Neural progenitor cell (in vitro differentiated cells): ENCODE measurements at regions not wholly inside any gene's neighbourhood (a gene's known extent, or its start where the extent isn't known, plus 50 kb on each side); places are given as distances from the start of the nearest gene placed in this dataset.
"Not testable (repeated sequence)": the region's sequence is repeated elsewhere in the genome, so short reads cannot be mapped to it uniquely, and the experiment has no call there.

ENCODE experiments used
- DNase-seq: peaks from one replicate; pipeline ENCODE4 v3.0.0-alpha.2; 2016; ENCODE audit warnings: low spot score
- H2AFZ ChIP-seq: fragments of 200-600 bp; sonication (generic); replicated peaks from 2 replicates; pipeline ENCODE4 v1.6.1; 2016; ENCODE audit warnings: antibody characterized with exemption
- H3F3A ChIP-seq: fragments of 200-600 bp; sonication (generic); 2 replicates; pipeline ENCODE4 v1.6.1; 2016; ENCODE audit warnings: antibody characterized with exemption, low read depth
- H3K27ac ChIP-seq: fragments of 200-600 bp; sonication (generic); 2 replicates; pipeline ENCODE4 v1.5.1; 2016; ENCODE audit warnings: mild to moderate bottlenecking
- H3K27me3 ChIP-seq: fragments of 200-600 bp; sonication (generic); 2 replicates; pipeline ENCODE4 v1.6.1; 2016; ENCODE audit warnings: mild to moderate bottlenecking, moderate library complexity
- H3K36me3 ChIP-seq: fragments of 200-600 bp; sonication (generic); 2 replicates; pipeline ENCODE4 v1.5.1; 2016
- H3K4me1 ChIP-seq: fragments of 200-600 bp; sonication (generic); 2 replicates; pipeline ENCODE4 v1.6.1; 2016; ENCODE audit warnings: mixed run types
- H3K4me2 ChIP-seq: fragments of 200-600 bp; sonication (generic); 2 replicates; pipeline ENCODE4 v1.6.1; 2016
- H3K4me3 ChIP-seq: fragments of 200-600 bp; sonication (generic); 2 replicates; pipeline ENCODE4 v1.5.1; 2016
- H3K79me2 ChIP-seq: fragments of 200-600 bp; sonication (generic); 2 replicates; pipeline ENCODE4 v1.6.1; 2016; ENCODE audit warnings: low read depth
- H3K9ac ChIP-seq: fragments of 200-600 bp; sonication (generic); 2 replicates; pipeline ENCODE4 v1.6.1; 2016
- H3K9me3 ChIP-seq: fragments of 200-600 bp; sonication (generic); 2 replicates; pipeline ENCODE4 v1.5.1; 2016; ENCODE audit warnings: low read depth
- H4K20me1 ChIP-seq: fragments of 200-600 bp; sonication (generic); 2 replicates; pipeline ENCODE4 v1.6.1; 2016; ENCODE audit warnings: low read depth
- H3K27ac Mint-ChIP-seq: 3 replicates; pipeline ENCODE4 v1.8.0; 2021; ENCODE audit warnings: mixed read lengths
- H3K27me3 Mint-ChIP-seq: 2 replicates; pipeline ENCODE4 v1.8.0; 2022; ENCODE audit warnings: low read depth, mild to moderate bottlenecking, inconsistent platforms, moderate library complexity, mixed read lengths; ENCODE audit not compliant: insufficient read depth
- H3K36me3 Mint-ChIP-seq: 3 replicates; pipeline ENCODE4 v1.8.0; 2021; ENCODE audit warnings: mixed read lengths
- H3K4me1 Mint-ChIP-seq: 3 replicates; pipeline ENCODE4 v1.8.0; 2021; ENCODE audit warnings: mixed read lengths
- H3K4me3 Mint-ChIP-seq: 3 replicates; pipeline ENCODE4 v1.8.0; 2021; ENCODE audit warnings: mild to moderate bottlenecking, moderate library complexity, mixed read lengths
- H3K9me3 Mint-ChIP-seq: 3 replicates; pipeline ENCODE4 v1.8.0; 2020; ENCODE audit warnings: mixed read lengths

DNA sequence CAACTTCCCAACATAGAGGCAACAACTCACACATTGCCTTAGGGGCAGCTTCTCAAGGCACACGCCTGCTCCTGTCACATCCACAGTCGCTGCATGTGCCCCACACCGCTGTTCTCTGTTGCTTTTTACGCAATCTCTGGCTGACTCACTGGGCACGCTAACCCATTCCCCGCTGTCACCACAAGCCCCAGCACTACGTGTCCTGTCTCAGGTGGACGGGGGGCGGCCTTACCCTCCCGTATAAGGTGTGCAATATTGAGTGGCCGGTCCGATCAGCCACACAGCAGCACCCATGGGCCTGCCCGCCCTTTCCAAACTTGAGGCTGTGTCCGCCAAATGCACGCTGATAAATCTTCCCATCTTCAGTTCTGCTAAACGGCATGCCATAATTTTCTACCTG is 75.5 kb upstream of the TNK2 start:
- H3K9ac ChIP-seq, H3K4me3 Mint-ChIP-seq, H3K4me3 ChIP-seq, H3K4me1 Mint-ChIP-seq, H3K9me3 Mint-ChIP-seq, H3K36me3 ChIP-seq, H3K27me3 Mint-ChIP-seq, H3K27ac ChIP-seq, DNase-seq, H3K9me3 ChIP-seq, H3F3A ChIP-seq, H2AFZ ChIP-seq, H3K4me1 ChIP-seq, H4K20me1 ChIP-seq, H3K27ac Mint-ChIP-seq, H3K36me3 Mint-ChIP-seq, H3K27me3 ChIP-seq, H3K4me2 ChIP-seq: not testable (repeated sequence)
- H3K79me2 ChIP-seq: peaks cover 17% of the 10 kb centered on the region

DNA sequence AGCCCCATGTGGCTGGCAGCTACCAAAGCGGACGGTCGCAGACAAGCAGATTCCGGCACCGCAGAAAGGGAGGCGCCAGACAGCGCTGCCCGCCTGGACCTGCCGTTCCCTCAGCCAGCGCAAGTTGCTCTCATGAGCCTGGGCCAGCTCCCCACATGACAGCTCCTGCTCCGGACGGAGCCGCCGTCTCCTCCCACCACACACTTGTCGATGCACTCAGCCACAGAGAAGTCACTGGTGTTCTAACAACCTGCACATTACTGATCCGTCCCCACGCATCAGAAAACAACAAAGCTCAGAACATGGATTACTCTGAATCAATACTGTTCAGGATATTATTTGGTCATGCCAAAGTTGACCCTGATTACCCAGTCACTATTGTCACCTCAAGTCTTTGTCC is 74.4 kb upstream of the TNK2 start:
- not testable (repeated sequence) for H3K4me3 Mint-ChIP-seq, H3K27ac ChIP-seq, H3K4me2 ChIP-seq, H3K79me2 ChIP-seq, H2AFZ ChIP-seq, DNase-seq, H3F3A ChIP-seq, H4K20me1 ChIP-seq, H3K27me3 ChIP-seq, H3K9ac ChIP-seq, H3K36me3 ChIP-seq, H3K4me1 ChIP-seq, H3K4me1 Mint-ChIP-seq, H3K9me3 ChIP-seq, H3K27me3 Mint-ChIP-seq, H3K27ac Mint-ChIP-seq, H3K9me3 Mint-ChIP-seq, H3K4me3 ChIP-seq, H3K36me3 Mint-ChIP-seq

DNA sequence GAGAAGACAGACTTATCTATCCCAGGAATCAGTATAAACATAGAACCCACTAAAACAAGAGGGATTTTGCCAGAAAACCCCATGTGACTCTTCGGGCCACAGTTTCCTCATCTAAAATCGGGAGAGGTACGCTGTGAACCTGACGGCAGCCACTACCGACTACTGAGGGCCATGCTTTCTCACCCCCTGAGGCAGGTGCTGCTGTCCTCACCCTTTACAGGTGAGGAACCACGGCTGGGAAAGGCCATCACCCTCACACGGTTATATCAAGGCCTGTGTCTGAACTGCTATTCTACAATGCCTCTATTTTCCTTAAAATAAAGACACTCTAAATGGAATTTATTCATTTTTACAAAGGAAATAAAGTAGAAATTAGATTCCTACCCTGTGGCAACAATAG is 73.4 kb upstream of the TNK2 start:
- H3K27me3 ChIP-seq, H3K4me3 Mint-ChIP-seq, H3K27me3 Mint-ChIP-seq, H3K4me2 ChIP-seq, H3K79me2 ChIP-seq, H3K27ac ChIP-seq, H3K36me3 ChIP-seq, H3K9ac ChIP-seq, DNase-seq, H3K4me1 ChIP-seq, H3K9me3 ChIP-seq, H3K27ac Mint-ChIP-seq, H3F3A ChIP-seq, H3K4me1 Mint-ChIP-seq, H3K4me3 ChIP-seq, H3K36me3 Mint-ChIP-seq, H3K9me3 Mint-ChIP-seq, H4K20me1 ChIP-seq, H2AFZ ChIP-seq: not testable (repeated sequence)

DNA sequence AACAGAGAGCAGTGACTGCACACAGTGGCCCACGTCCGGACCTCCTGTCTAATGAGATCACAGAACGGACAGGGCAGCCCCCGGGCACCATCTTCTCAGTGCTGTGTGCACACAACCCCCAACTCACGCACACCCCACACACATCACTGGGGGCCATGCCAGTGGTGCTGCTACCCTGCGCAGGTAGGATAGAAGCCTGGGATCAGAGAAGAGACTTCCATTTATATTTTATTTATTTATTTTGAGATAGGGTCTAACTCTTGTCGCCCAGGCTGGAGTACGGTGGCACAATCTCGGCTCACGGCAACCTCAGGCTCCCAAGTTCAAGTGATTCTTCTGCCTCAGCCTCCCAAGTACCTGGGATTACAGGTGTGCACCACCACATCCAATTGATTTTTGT is 71.5 kb upstream of the TNK2 start:
- not testable (repeated sequence) for H3K4me3 ChIP-seq, H4K20me1 ChIP-seq, H3K27ac ChIP-seq, H3K27me3 ChIP-seq, H3K4me2 ChIP-seq, H3K9ac ChIP-seq, DNase-seq, H3K79me2 ChIP-seq, H3F3A ChIP-seq, H3K36me3 ChIP-seq, H2AFZ ChIP-seq, H3K4me1 Mint-ChIP-seq, H3K27ac Mint-ChIP-seq, H3K4me3 Mint-ChIP-seq, H3K36me3 Mint-ChIP-seq, H3K9me3 Mint-ChIP-seq, H3K9me3 ChIP-seq, H3K27me3 Mint-ChIP-seq, H3K4me1 ChIP-seq

DNA sequence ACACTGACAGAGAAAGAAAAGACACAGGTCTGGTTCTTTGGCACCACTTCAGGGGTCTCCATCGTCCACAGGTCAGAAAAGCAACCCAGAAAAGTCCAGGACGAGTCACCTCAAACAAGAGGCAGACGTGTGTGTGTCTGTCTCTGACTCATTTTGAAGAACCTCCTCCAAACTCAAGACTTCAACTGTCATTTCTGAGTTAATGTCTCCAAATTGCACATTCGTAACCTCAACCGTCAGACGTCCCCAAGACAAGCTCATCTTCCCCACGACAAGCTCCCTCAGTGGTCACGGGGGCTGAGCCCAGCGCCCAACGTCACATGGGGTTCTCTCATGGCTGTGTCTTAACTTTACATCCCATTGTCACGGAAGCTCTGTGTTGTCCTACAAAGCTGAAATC is 70.2 kb upstream of the TNK2 start:
- not testable (repeated sequence) for H3K9me3 Mint-ChIP-seq, H3K4me1 ChIP-seq, H4K20me1 ChIP-seq, H3K4me2 ChIP-seq, DNase-seq, H3K4me3 Mint-ChIP-seq, H3K9me3 ChIP-seq, H3K4me3 ChIP-seq, H3K27me3 Mint-ChIP-seq, H3K79me2 ChIP-seq, H3K36me3 Mint-ChIP-seq, H3K4me1 Mint-ChIP-seq, H3K27ac ChIP-seq, H3K36me3 ChIP-seq, H3F3A ChIP-seq, H2AFZ ChIP-seq, H3K9ac ChIP-seq, H3K27me3 ChIP-seq, H3K27ac Mint-ChIP-seq

DNA sequence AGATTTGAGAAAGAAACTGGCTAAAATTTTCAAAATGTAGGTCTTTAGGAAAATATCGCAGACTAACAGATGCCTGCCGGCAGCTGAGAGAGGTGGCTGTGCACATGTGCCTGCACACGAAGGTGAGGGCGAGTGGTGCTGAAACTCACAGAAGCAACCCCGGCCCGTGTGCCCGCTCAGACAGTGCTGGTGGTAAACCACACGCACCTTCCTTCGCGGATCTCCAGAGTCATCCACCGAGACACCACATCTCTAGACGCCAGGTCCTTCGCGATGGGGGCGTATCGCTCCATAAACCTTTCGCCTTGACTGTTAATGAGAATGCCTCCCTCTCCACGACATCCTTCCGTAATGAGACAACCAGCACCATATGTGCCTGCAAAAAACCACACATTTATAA is 68.5 kb upstream of the TNK2 start:
- not testable (repeated sequence) for H3K4me3 Mint-ChIP-seq, H3K36me3 ChIP-seq, H3K9me3 ChIP-seq, H3K27me3 ChIP-seq, H3K9ac ChIP-seq, H2AFZ ChIP-seq, H3K4me2 ChIP-seq, H3K4me1 ChIP-seq, H3K79me2 ChIP-seq, H3K4me1 Mint-ChIP-seq, DNase-seq, H3F3A ChIP-seq, H3K4me3 ChIP-seq, H3K9me3 Mint-ChIP-seq, H3K27ac ChIP-seq, H3K27me3 Mint-ChIP-seq, H4K20me1 ChIP-seq, H3K27ac Mint-ChIP-seq, H3K36me3 Mint-ChIP-seq

DNA sequence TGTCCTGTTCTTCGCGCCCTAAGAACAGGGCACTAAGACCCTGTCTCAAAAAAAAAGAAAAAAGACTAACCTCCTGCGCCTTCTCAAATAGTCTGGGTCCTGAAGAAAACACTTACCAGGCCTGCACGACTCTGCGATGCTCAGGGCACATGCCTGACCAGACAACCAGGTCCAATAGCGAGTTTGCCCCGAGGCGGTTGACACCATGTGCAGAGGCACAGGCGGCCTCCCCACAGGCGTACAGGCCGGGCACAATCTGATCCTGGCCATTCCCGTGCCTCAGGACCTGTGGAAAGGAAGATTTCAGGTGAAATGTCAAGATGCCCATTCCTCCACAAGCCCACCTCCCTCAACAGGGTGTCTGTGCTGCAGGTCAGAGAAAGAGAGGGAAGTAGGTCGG is 65.9 kb upstream of the TNK2 start:
- H3K9me3 Mint-ChIP-seq: not testable (repeated sequence)

DNA sequence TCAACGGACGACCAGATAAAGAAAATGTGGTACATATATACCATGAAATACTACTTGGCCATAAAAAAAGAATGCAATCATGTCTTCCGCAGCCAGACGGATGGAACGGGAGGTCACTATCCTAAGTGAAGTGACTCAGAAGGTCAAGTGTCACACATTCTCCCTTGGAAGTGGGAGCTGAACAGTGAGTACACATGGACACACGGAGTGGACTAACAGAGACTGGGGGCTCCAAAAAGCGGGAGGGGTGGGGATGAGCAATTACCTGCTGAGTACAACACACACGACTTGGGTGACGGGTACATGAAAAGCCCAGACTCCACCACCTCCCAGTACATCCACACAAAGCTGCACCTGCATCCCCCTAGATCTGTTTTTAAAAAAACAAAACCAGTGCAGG is 62.5 kb upstream of the TNK2 start:
- H3K36me3 ChIP-seq, H3K4me2 ChIP-seq, H3K4me1 Mint-ChIP-seq, H3K9ac ChIP-seq, H2AFZ ChIP-seq, H3K4me3 Mint-ChIP-seq, H3F3A ChIP-seq, H3K27me3 Mint-ChIP-seq, H3K4me3 ChIP-seq, DNase-seq, H3K27me3 ChIP-seq, H3K9me3 ChIP-seq, H3K27ac Mint-ChIP-seq, H3K79me2 ChIP-seq, H3K9me3 Mint-ChIP-seq, H3K4me1 ChIP-seq, H3K27ac ChIP-seq, H4K20me1 ChIP-seq: not testable (repeated sequence)
- H3K36me3 Mint-ChIP-seq: peaks cover 21% of the 10 kb centered on the region

More for the DNA sequence above, 65.9 kb upstream of the TNK2 start:
- H3K27me3 Mint-ChIP-seq, H4K20me1 ChIP-seq, H3K4me1 ChIP-seq, H3K36me3 ChIP-seq, H2AFZ ChIP-seq, H3K4me2 ChIP-seq, H3F3A ChIP-seq, H3K27me3 ChIP-seq, H3K4me1 Mint-ChIP-seq, H3K4me3 Mint-ChIP-seq, H3K9me3 ChIP-seq, H3K79me2 ChIP-seq, H3K27ac ChIP-seq, H3K4me3 ChIP-seq, H3K9ac ChIP-seq, H3K27ac Mint-ChIP-seq, DNase-seq: not testable (repeated sequence)
- peaks cover 19% of the 10 kb centered on the region for H3K36me3 Mint-ChIP-seq
